ENCODE measurements at regions not wholly inside any gene's neighbourhood (a gene's known extent, or its start where the extent isn't known, plus 50 kb on each side); places are given as distances from the start of the nearest gene placed in this dataset. TPM values are rescaled to one million over a fixed set of nuclear protein-coding genes. Genes with fewer than 3 reads are reported as not detected.

DNA sequence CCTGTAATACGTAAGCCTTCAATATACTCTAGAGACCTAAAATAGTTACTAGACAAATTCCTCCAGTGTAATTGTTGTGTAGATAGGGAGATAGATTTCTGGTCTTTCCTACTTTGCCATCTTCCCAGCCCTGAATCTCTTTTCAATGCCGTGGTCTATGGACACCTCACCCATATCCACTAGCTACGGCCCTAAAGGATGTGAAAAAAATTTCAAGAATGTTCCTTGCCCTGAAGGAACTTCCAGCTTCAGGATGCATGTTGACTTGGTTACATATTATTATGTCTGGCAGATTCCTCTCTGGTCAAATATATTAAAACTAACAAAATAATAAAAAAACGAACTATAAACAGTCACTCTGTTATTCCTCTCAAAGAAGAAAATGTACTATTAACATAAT lies 52.4 kb upstream of the TSPAN5 start:
- no peak for TF ChIP-seq EZH2phosphoT487 (IDR thresholded peaks at IDR 0.05; ENCODE audit: borderline replicate concordance, low read depth, low read length)
- H3K4me3 ChIP-seq (ENCODE audit: low read depth, low read length, poor library complexity, severe bottlenecking), result no peak overlapping the region
- no TSS peak for BruUV-seq (replicated peaks)
- no peak overlapping the region for H3K4me2 ChIP-seq (ENCODE audit: low read length)
- no peak overlapping the region for H2AFZ ChIP-seq (ENCODE audit: low read length)
- no peaks in the 10 kb centered on the region for H3K36me3 ChIP-seq (ENCODE audit: insufficient read depth, low read length)
- H3K9me2 ChIP-seq (ENCODE audit: insufficient read depth, low read length), result no peaks in the 10 kb centered on the region
- H3K79me2 ChIP-seq (ENCODE audit: insufficient read depth, low read depth, low read length), result no peaks in the 10 kb centered on the region
- H3K4me1 ChIP-seq (ENCODE audit: insufficient read depth, low read length, poor library complexity, severe bottlenecking), result no peaks in the 10 kb centered on the region
- intact Hi-C loops (cut with micrococcal nuclease; ENCODE audit: unreplicated experiment), result no loop called here
- no peak for DNase-seq (ENCODE audit: low spot score)
- ChIA-PET CTCF (ENCODE audit: unreplicated experiment) (interaction anchor here (0.6 kb wide), 1 partner anchor 568 kb away, joined by 3 read pairs; the partner anchor contains the start of gene STPG2), POLR2A (no interaction called here)
- no peaks in the 10 kb centered on the region for H4K20me1 ChIP-seq (ENCODE audit: insufficient read depth, low read length)
- H3K27ac ChIP-seq (ENCODE audit: low read depth, low read length, poor library complexity, severe bottlenecking), result no peak overlapping the region
- H3K9me3 ChIP-seq (ENCODE audit: low read length), result no peaks in the 10 kb centered on the region

Small RNAs in the stretch of these regions (small RNA-seq; reads per million reads assigned to genes)
- gene AC114811.1, result not detected
